Spleen (tissue), 7 donors: ENCODE measurements at regions not wholly inside any gene's neighbourhood (a gene's known extent, or its start where the extent isn't known, plus 50 kb on each side); places are given as distances from the start of the nearest gene placed in this dataset.

Experiments
- CTCF ChIP-seq, 11 experiments: fragments of 200-600 bp in 7 of 11; fragments of 450-650 bp in 4 of 11; sonication (generic) in 4 of 11; IDR thresholded peaks in 8 of 11; conservative IDR thresholded peaks in 3 of 11; 1 replicate in 7 of 11; 2 replicates in 4 of 11; pipeline versions ENCODE4 v1.4.0 to v1.8.0; 2016 to 2021; ENCODE audit warnings: antibody characterized with exemption in 11 of 11, inconsistent platforms in 4 of 11, mild to moderate bottlenecking in 1 of 11
- POLR2A ChIP-seq, 3 donors: fragments of 450-650 bp; IDR thresholded peaks; one replicate each; pipeline ENCODE4 v1.5.1; 2017; ENCODE audit warnings: antibody characterized with exemption in 3 of 3, mild to moderate bottlenecking in 1 of 3
- donor health status: DM: no; HTN: no; CAD: no; lungs with moderate emphysema.
- donor health status: DM: no; HTN: no; CAD: no.
- donor health status: DM: no; HTN: no; CAD: no.

DNA sequence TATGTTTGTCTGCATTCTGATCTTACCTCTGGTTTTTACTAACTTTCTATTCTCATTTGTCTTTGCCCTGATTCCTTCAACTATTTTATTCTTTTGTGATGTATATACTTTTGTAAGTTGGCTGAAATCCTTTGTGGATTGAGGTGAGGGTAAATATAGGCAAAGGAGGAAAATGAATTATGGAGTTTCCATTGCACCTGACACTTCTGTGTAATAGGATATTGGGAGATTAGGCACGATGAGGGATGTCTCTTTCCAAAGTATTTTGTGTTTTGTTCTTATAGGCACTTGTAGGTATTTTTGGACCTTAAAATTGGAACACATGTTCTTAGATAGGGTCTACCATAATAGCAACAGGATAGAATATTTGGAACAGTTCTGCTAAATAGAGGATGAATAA lies 76.4 kb downstream of the HRH4 start:
- TF ChIP-seq CTCF (IDR thresholded peaks at IDR 0.05 in 8 of 11, conservative IDR thresholded peaks at IDR 0.05 in 3 of 11) (no peak), POLR2A (IDR thresholded peaks at IDR 0.05) (no peak)
